Activated CD8-positive, alpha-beta memory T cell treated with anti-CD3 and anti-CD28 coated beads, Interleukin-2, amount 10 ng/mL, durations not matched to agents 7 days and 5 days (primary cell): ENCODE measurements at regions not wholly inside any gene's neighbourhood (a gene's known extent, or its start where the extent isn't known, plus 50 kb on each side); places are given as distances from the start of the nearest gene placed in this dataset.

Experiments used
- ATAC-seq: fragments of 150-1000 bp; cut with Tn5 transposase; one replicate; pipeline ENCODE4 v1.10.0; 2021; ENCODE audit warnings: moderate library complexity
- CTCF ChIA-PET: fragments of 350-600 bp; sonication (Branson Sonifier 250); formaldehyde crosslinking; loops from one replicate; lab custom pipeline; 2021; ENCODE audit warnings: antibody characterized with exemption; lab: Charles Lee
- DNase-seq: peaks from one replicate; pipeline ENCODE4 v3.0.0-alpha.2; 2020
- H3K27ac Mint-ChIP-seq: one replicate; pipeline ENCODE4 v1.8.0; 2021; ENCODE audit warnings: mild to moderate bottlenecking, mixed read lengths
- H3K27me3 Mint-ChIP-seq: one replicate; pipeline ENCODE4 v1.8.0; 2021; ENCODE audit warnings: mixed read lengths
- H3K36me3 Mint-ChIP-seq: one replicate; pipeline ENCODE4 v1.8.0; 2021; ENCODE audit warnings: mild to moderate bottlenecking, mixed read lengths
- H3K4me1 Mint-ChIP-seq: one replicate; pipeline ENCODE4 v1.8.0; 2021; ENCODE audit warnings: mixed read lengths
- H3K4me3 Mint-ChIP-seq: one replicate; pipeline ENCODE4 v1.8.0; 2021; ENCODE audit warnings: mild to moderate bottlenecking, moderate library complexity, mixed read lengths
- H3K9me3 Mint-ChIP-seq: one replicate; pipeline ENCODE4 v1.8.0; 2022; ENCODE audit warnings: low read depth, mixed read lengths

- Mint-ChIP-seq H3K9me3 (no peaks in the 10 kb centered on the region), H3K36me3 (no peaks in the 10 kb centered on the region), H3K27me3 (no peaks in the 10 kb centered on the region), H3K4me3 (no peak overlapping the region), H3K27ac (no peak overlapping the region), H3K4me1 (no peaks in the 10 kb centered on the region)
- CTCF ChIA-PET: no interaction called here
- ATAC-seq: no peak
- DNase-seq: no peak
Observed at GRCh38 chr2:238569507-238570195, 142.9 kb downstream of the ASB1 start.

- Mint-ChIP-seq H3K27ac (no peak overlapping the region), H3K27me3 (no peaks in the 10 kb centered on the region), H3K36me3 (no peaks in the 10 kb centered on the region), H3K4me1 (no peaks in the 10 kb centered on the region), H3K9me3 (no peaks in the 10 kb centered on the region), H3K4me3 (no peak overlapping the region)
- no peak for ATAC-seq
- CTCF ChIA-PET: no interaction called here
- no peak for DNase-seq
Observed at GRCh38 chr2:238570391-238570790, 143.7 kb downstream of the ASB1 start.

GRCh38 chr2:238570926-238571325, 144.2 kb downstream of the ASB1 start:
- CTCF ChIA-PET: no interaction called here
- Mint-ChIP-seq H3K36me3 (no peaks in the 10 kb centered on the region), H3K27me3 (no peaks in the 10 kb centered on the region), H3K9me3 (no peaks in the 10 kb centered on the region), H3K4me3 (no peak overlapping the region), H3K27ac (no peak overlapping the region), H3K4me1 (no peaks in the 10 kb centered on the region)
- DNase-seq: no peak
- no peak for ATAC-seq

GRCh38 chr2:238571661-238572372, 145.1 kb downstream of the ASB1 start:
- H3K4me1 Mint-ChIP-seq: no peaks in the 10 kb centered on the region
- no peak for DNase-seq
- no peaks in the 10 kb centered on the region for H3K27me3 Mint-ChIP-seq
- no peak for ATAC-seq
- no peak overlapping the region for H3K4me3 Mint-ChIP-seq
- no peaks in the 10 kb centered on the region for H3K9me3 Mint-ChIP-seq
- H3K27ac Mint-ChIP-seq: no peak overlapping the region
- CTCF ChIA-PET: no interaction called here
- H3K36me3 Mint-ChIP-seq: no peaks in the 10 kb centered on the region

- no peaks in the 10 kb centered on the region for H3K4me1 Mint-ChIP-seq
- no peaks in the 10 kb centered on the region for H3K36me3 Mint-ChIP-seq
- no peak for DNase-seq
- H3K27ac Mint-ChIP-seq: no peak overlapping the region
- CTCF ChIA-PET: interaction anchor here (1.4 to 2.1 kb wide), 2 partner anchors 59 to 216 kb away, joined by 3 to 5 read pairs; no protein-coding TSS in a partner anchor
- no peaks in the 10 kb centered on the region for H3K27me3 Mint-ChIP-seq
- ATAC-seq: no peak
- no peak overlapping the region for H3K4me3 Mint-ChIP-seq
- H3K9me3 Mint-ChIP-seq: no peaks in the 10 kb centered on the region
Observed at GRCh38 chr2:238573065-238573778, 146.5 kb downstream of the ASB1 start.

GRCh38 chr2:238573916-238574315, 147.2 kb downstream of the ASB1 start:
- Mint-ChIP-seq H3K36me3 (no peaks in the 10 kb centered on the region), H3K4me3 (no peak overlapping the region), H3K27ac (no peak overlapping the region), H3K27me3 (no peaks in the 10 kb centered on the region), H3K4me1 (no peaks in the 10 kb centered on the region), H3K9me3 (no peaks in the 10 kb centered on the region)
- DNase-seq (no peak), ATAC-seq (no peak)
- CTCF ChIA-PET: interaction anchor here (1.4 to 2.1 kb wide), 2 partner anchors 60 to 216 kb away, joined by 3 to 5 read pairs; no protein-coding TSS in a partner anchor

- ATAC-seq (no peak), DNase-seq (no peak)
- Mint-ChIP-seq H3K27ac (no peak overlapping the region), H3K9me3 (no peaks in the 10 kb centered on the region), H3K27me3 (peaks cover 5% of the 10 kb centered on the region), H3K4me1 (no peaks in the 10 kb centered on the region), H3K36me3 (no peaks in the 10 kb centered on the region), H3K4me3 (no peak overlapping the region)
- CTCF ChIA-PET: interaction anchor here (0.6 kb wide), 1 partner anchor 121 kb away, joined by 3 read pairs; no protein-coding TSS in a partner anchor
Observed at GRCh38 chr2:238574490-238575271, 148.0 kb downstream of the ASB1 start.

GRCh38 chr2:238576674-238577073, 149.9 kb downstream of the ASB1 start:
- DNase-seq (no peak), ATAC-seq (no peak)
- H3K36me3 Mint-ChIP-seq: no peaks in the 10 kb centered on the region
- CTCF ChIA-PET: no interaction called here
- no peaks in the 10 kb centered on the region for H3K9me3 Mint-ChIP-seq
- H3K27ac Mint-ChIP-seq: no peak overlapping the region
- no peak overlapping the region for H3K4me3 Mint-ChIP-seq
- no peaks in the 10 kb centered on the region for H3K4me1 Mint-ChIP-seq
- peaks cover 5% of the 10 kb centered on the region for H3K27me3 Mint-ChIP-seq

GRCh38 chr2:238578256-238578655, 151.5 kb downstream of the ASB1 start:
- Mint-ChIP-seq H3K27ac (no peak overlapping the region), H3K4me1 (no peaks in the 10 kb centered on the region), H3K4me3 (no peak overlapping the region), H3K9me3 (no peaks in the 10 kb centered on the region), H3K27me3 (peaks cover 7% of the 10 kb centered on the region), H3K36me3 (no peaks in the 10 kb centered on the region)
- CTCF ChIA-PET: no interaction called here
- no peak for ATAC-seq
- no peak for DNase-seq

- no peak for ATAC-seq
- DNase-seq: no peak
- peaks cover 15% of the 10 kb centered on the region for H3K27me3 Mint-ChIP-seq
- H3K4me3 Mint-ChIP-seq: no peak overlapping the region
- no peaks in the 10 kb centered on the region for H3K9me3 Mint-ChIP-seq
- no peaks in the 10 kb centered on the region for H3K4me1 Mint-ChIP-seq
- CTCF ChIA-PET: no interaction called here
- H3K36me3 Mint-ChIP-seq: no peaks in the 10 kb centered on the region
- no peak overlapping the region for H3K27ac Mint-ChIP-seq
Observed at GRCh38 chr2:238580486-238580885, 153.8 kb downstream of the ASB1 start.

- Mint-ChIP-seq H3K4me3 (no peak overlapping the region), H3K36me3 (no peaks in the 10 kb centered on the region), H3K27me3 (peaks cover 15% of the 10 kb centered on the region), H3K4me1 (peaks cover 1% of the 10 kb centered on the region), H3K9me3 (no peaks in the 10 kb centered on the region), H3K27ac (no peak overlapping the region)
- ATAC-seq (no peak), DNase-seq (no peak)
- CTCF ChIA-PET: no interaction called here
Observed at GRCh38 chr2:238581126-238581525, 154.4 kb downstream of the ASB1 start.

GRCh38 chr2:238582159-238582558, 155.4 kb downstream of the ASB1 start:
- CTCF ChIA-PET: no interaction called here
- DNase-seq (no peak), ATAC-seq (no peak)
- no peak overlapping the region for H3K27ac Mint-ChIP-seq
- peaks cover 1% of the 10 kb centered on the region for H3K4me1 Mint-ChIP-seq
- H3K4me3 Mint-ChIP-seq: no peak overlapping the region
- H3K9me3 Mint-ChIP-seq: no peaks in the 10 kb centered on the region
- H3K27me3 Mint-ChIP-seq: peaks cover 15% of the 10 kb centered on the region
- no peaks in the 10 kb centered on the region for H3K36me3 Mint-ChIP-seq

- Mint-ChIP-seq H3K27me3 (peaks cover 9% of the 10 kb centered on the region), H3K9me3 (no peaks in the 10 kb centered on the region), H3K4me3 (no peak overlapping the region), H3K36me3 (no peaks in the 10 kb centered on the region), H3K27ac (no peak overlapping the region), H3K4me1 (peaks cover 1% of the 10 kb centered on the region)
- no peak for ATAC-seq
- CTCF ChIA-PET: no interaction called here
- DNase-seq: no peak
Observed at GRCh38 chr2:238584617-238585016, 157.9 kb downstream of the ASB1 start.
